GM10248 (cell line): ENCODE measurements at regions not wholly inside any gene's neighbourhood (a gene's known extent, or its start where the extent isn't known, plus 50 kb on each side); places are given as distances from the start of the nearest gene placed in this dataset.
"Not testable (repeated sequence)": the region's sequence is repeated elsewhere in the genome, so short reads cannot be mapped to it uniquely, and the experiment has no call there.

Source experiments
- CTCF ChIA-PET: fragments of 300-600 bp; sonication (Branson Sonifier 250); formaldehyde crosslinking; extraction: SDS; loops from one replicate; lab custom pipeline; 2021; ENCODE audit warnings: antibody characterized with exemption; lab: Yijun Ruan, JAX
- POLR2A ChIA-PET: fragments of 350-650 bp; sonication (Branson Sonifier 250); formaldehyde crosslinking; extraction: SDS; loops from one replicate; lab custom pipeline; 2020; ENCODE audit warnings: antibody characterized with exemption; lab: Yijun Ruan, JAX
- DNase-seq: peaks from one replicate; pipeline ENCODE4 v3.0.0; 2012; ENCODE audit errors: extremely low spot score
- TF ChIP-seq, protein P1 (sequence below): IDR thresholded peaks from 2 replicates; pipeline ENCODE4 v1.5.1; 2012; ENCODE audit warnings: mild to moderate bottlenecking, low read depth; ENCODE audit errors: extremely low read depth, missing control alignments, control extremely low read depth

DNA sequence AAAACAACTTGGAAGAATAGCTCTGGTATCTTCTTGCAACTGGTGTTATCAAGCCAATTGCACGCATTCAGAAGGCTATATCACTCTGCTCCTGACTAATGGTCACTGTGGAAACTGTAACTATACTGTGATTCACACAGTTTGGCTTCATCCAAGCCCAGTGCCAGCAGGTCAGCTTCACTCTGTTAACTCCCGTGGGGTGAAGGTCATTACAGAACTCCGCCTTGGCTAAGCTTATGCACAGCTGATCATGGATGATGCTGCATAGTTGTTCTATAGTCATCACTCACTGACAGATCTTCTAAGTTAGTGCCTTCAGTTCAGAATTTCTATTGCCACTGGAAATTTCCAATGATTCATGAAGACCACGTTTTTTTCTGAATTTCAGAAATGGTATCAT is 497.2 kb upstream of the NETO1 start:
- CTCF ChIA-PET = no interaction called here

DNA sequence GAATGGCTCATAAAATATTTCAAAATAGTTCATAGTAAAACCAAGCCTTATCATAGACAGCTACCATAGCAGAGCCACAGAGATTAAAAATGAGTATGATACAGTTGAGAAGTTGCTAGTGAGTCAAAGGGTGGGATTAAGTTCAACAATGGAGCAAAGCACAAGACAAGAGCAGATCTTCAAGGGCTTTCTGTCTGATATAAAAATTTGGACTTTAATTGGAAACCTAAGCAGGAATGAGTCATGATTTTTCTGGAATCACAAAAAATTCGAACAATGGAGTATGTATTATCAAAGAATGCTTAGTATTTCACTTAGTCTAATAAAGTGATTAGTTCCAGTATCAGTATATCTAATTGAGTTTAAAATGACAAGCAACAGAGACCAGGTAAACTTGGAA is 487.3 kb upstream of the NETO1 start:
- ChIA-PET CTCF (no interaction called here), POLR2A (no interaction called here)
- DNase-seq = no peak
- TF ChIP-seq, protein P1, sequence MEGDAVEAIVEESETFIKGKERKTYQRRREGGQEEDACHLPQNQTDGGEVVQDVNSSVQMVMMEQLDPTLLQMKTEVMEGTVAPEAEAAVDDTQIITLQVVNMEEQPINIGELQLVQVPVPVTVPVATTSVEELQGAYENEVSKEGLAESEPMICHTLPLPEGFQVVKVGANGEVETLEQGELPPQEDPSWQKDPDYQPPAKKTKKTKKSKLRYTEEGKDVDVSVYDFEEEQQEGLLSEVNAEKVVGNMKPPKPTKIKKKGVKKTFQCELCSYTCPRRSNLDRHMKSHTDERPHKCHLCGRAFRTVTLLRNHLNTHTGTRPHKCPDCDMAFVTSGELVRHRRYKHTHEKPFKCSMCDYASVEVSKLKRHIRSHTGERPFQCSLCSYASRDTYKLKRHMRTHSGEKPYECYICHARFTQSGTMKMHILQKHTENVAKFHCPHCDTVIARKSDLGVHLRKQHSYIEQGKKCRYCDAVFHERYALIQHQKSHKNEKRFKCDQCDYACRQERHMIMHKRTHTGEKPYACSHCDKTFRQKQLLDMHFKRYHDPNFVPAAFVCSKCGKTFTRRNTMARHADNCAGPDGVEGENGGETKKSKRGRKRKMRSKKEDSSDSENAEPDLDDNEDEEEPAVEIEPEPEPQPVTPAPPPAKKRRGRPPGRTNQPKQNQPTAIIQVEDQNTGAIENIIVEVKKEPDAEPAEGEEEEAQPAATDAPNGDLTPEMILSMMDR = no peak

More for the DNA sequence above, 497.2 kb upstream of the NETO1 start:
- DNase-seq = no peak
- POLR2A ChIA-PET = no interaction called here
- TF ChIP-seq, protein P1 = no peak

DNA sequence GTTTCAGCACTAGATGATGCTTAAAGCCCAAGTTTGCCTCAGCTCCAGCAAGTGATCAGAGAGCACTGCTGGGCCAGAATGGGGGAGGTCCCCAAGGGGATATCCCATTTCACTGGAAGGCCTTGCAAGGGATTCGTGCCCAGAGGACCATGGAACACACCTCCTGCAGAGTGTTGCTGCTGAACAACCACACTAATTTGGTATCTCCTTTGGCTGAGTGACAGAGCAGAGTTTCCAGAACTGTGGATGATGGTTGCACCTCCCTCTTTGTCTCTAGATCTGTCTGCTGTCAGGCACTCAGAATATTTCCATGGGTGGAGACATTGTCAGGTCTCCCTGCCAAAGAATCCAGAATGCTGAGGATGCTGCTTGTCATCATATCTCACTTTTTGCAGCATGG is 484.8 kb upstream of the NETO1 start:
- TF ChIP-seq, protein P1 = no peak
- DNase-seq = no peak
- CTCF ChIA-PET = no interaction called here
- POLR2A ChIA-PET = no interaction called here

DNA sequence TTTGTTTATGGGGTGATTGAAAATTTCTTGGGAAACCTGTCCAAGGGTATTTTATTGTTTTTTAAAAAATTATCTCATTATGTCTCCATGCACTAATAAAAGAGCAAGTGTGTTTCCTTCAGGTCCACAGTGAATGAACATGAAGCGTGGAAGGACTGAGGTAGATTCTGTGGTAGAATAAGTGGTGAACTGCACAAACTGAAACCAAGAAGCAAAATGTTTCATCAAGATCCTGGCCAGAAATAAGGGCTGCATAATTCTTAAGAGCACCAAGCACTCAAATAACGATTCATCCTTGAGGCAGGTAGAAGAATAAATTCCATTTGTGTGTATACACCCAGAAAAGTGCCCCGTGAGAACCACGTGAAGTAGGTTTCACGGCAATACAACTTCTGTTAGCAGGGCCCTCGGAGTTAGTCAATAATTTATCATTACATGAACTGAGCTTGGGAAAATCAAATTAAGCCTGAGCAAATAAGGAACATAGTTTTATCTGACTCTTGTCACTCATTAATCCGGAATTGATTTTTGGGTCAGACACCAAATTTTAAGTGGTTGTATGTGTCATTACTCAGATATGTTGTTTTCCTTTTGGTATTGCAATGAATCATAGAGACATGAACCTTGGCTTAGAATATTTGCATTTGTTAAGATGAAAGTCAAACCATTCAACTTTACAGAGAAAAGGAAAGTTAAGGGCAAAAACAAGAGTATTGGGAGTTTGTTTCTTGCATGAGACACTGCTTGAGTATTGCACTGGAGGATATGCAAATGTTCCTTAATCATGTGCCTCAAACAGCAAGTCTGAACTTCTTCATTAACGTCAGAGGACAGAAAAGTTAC is 472.6 kb upstream of the NETO1 start:
- TF ChIP-seq, protein P1 = no peak
- ChIA-PET CTCF (no interaction called here), POLR2A (no interaction called here)
- no peak for DNase-seq

DNA sequence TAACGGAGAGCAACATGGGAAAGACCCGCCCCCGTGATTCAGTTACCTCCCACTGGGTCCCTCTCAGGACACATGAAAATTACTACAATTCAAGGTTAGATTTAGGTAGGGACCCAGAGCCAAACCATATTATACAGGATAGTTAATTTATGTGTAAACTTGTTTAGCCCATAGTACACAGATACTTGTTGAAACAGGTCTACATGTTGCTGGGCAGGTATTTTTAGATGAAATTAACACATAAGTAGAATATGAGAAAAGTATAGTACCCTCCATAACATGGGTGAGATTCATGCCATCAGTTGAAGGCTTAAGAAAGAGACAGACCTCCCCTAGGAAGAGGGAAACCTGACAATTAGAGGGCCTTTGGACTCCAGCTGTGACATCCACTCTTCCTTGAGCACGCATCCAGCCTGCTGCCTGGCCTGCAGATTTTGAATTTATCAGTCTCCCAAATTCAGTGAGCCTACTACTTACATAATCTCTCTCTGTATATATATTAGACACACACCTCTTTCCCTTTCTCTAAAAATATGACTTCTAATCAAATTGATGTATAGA is 463.5 kb upstream of the NETO1 start:
- TF ChIP-seq, protein P1 = no peak
- ChIA-PET CTCF (no interaction called here), POLR2A (no interaction called here)
- no peak for DNase-seq

DNA sequence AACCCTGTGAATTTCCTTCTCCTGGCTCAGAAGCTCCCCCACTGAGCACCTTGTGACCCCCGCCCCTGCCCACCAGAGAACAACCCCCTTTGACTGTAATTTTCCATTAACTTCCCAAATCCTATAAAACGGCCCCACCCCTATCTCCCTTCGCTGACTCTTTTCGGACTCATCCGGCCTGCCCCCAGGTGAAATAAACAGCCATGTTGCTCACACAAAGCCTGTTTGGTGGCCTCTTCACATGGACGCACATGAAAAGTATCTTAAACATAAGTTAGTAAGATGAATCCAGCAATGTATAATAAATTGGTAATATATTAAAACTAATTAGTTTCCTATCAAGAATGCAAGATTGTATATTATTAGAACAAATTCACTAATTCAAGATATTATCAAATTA is 462.3 kb upstream of the NETO1 start:
- CTCF ChIA-PET, POLR2A ChIA-PET, DNase-seq: not testable (repeated sequence)

DNA sequence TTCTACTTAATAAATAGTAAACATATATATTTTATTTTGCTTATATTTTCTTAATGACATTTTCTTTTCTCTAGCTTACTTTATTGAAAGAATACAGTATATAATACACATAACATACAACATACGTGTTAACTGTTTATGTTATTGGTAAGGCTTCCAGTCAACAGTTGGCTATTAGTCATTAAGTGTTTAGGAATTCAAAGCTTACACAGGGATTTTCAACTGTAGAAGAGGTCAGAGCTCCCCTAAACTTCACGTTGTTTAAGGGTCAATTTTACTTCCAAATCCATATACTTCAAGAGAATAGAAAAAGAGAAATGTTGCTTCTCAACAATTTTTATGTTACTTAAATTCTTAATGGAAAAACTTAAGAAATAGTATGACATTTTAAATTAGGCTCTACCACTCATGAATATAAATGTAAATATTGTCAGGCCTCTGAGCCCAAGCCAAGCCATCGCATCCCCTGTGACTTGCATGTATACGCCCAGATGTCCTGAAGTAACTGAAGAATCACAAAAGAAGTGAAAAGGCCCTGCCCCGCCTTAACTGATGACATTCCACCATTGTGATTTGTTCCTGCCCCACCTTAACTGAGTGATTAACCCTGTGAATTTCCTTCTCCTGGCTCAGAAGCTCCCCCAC is 456.5 kb upstream of the NETO1 start:
- POLR2A ChIA-PET, CTCF ChIA-PET: not testable (repeated sequence)

More for the DNA sequence above, 456.5 kb upstream of the NETO1 start:
- DNase-seq = not testable (repeated sequence)
